LNCaP clone FGC (cell line): ENCODE measurements at regions not wholly inside any gene's neighbourhood (a gene's known extent, or its start where the extent isn't known, plus 50 kb on each side); places are given as distances from the start of the nearest gene placed in this dataset.

Source experiments
- DNase-seq: peaks from one replicate; pipeline ENCODE4 v3.0.0-alpha.2; 2011; ENCODE audit warnings: low read depth
- H3K4me3 ChIP-seq: 2 replicates; pipeline ENCODE4 v1.5.1; 2011; ENCODE audit warnings: mild to moderate bottlenecking, low read depth, low read length, control low read depth
- CTCF ChIP-seq: IDR thresholded peaks from 2 replicates; pipeline ENCODE4 v1.5.1; 2012; ENCODE audit warnings: mild to moderate bottlenecking; ENCODE audit not compliant: control insufficient read depth, insufficient read depth; ENCODE audit errors: extremely low read depth

GRCh38 chr2:104531122-104531521 lies 322.8 kb upstream of the POU3F3 start:
- no peak overlapping the region for H3K4me3 ChIP-seq
- DNase-seq = no peak
- no peak for TF ChIP-seq CTCF

- TF ChIP-seq CTCF = no peak
- DNase-seq = no peak
- no peak overlapping the region for H3K4me3 ChIP-seq
Measured at GRCh38 chr2:104537116-104537515, 316.8 kb upstream of the POU3F3 start.

DNA sequence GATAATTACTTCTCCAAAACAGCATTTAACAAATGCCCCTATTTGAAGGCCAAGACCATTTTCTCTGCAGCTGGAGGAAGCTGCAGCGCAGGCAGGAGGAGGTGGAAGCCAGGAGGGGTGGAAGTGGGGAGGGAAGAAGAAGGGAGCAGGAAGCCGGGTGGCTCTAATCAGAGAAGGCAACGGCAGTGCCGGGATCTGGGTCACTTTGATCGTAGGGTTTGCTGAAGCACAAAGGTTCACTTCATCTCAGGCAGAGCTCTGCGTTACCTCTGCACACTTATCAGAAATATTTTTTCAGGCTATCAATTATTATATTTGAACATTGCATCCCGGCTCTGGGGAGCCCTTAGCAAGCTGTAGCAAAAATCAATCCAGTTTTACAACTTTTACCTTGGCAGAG lies 315.8 kb upstream of the POU3F3 start:
- peak; percentile 26 for DNase-seq
- no peak overlapping the region for H3K4me3 ChIP-seq
- no peak for TF ChIP-seq CTCF

DNA sequence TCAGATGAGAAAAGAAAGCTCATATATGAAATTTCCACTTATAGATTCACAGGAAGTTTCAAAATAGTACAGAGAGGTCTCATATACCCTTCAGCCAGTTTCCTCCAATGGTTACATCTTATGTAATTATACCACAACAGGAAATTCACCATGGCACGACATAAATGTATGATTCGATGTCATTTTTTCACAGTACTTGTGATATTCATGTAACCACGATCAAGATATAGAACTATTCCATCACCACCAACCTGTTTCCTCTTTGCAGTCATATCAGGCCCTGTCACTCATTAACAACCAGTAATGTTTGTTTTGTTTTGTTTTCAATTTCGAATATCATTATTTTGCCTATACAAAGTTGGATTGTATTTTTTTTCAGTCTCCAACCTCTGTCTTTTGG lies 314.3 kb upstream of the POU3F3 start:
- H3K4me3 ChIP-seq = no peak overlapping the region
- TF ChIP-seq CTCF = no peak
- DNase-seq = no peak

GRCh38 chr2:104545055-104545454 lies 308.9 kb upstream of the POU3F3 start:
- no peak overlapping the region for H3K4me3 ChIP-seq
- TF ChIP-seq CTCF = no peak
- no peak for DNase-seq

DNA sequence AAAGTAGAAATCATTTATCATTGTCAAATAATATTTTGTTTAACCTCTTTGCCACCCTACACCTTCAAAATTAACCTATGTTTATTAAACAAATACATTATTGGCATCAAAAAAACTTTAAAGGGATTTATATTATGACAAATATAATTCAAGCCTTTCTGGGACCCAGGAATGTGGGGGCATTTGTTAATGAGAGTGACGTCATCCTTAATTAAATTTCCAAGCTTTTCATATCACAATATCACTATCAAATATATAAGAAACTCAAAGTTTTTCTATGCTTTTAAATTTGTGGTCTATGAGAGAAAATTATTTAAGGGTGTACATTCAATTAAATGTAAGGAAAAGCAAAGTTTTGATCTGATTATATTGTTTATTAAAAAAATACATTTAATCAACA lies 307.4 kb upstream of the POU3F3 start:
- no peak for DNase-seq
- TF ChIP-seq CTCF = no peak
- no peak overlapping the region for H3K4me3 ChIP-seq

GRCh38 chr2:104547221-104547620 lies 306.7 kb upstream of the POU3F3 start:
- TF ChIP-seq CTCF = no peak
- H3K4me3 ChIP-seq = no peak overlapping the region
- no peak for DNase-seq
